Right lobe of liver (tissue), 4 donors: ENCODE measurements at regions not wholly inside any gene's neighbourhood (a gene's known extent, or its start where the extent isn't known, plus 50 kb on each side); places are given as distances from the start of the nearest gene placed in this dataset.

Source experiments
- CTCF ChIP-seq, 4 donors: fragments of 200-600 bp in 3 of 4; fragments of 450-650 bp in 1 of 4; IDR thresholded peaks; one replicate each; pipeline versions ENCODE4 v1.5.1 to v1.8.0; 2016 to 2022; ENCODE audit warnings: antibody characterized with exemption in 4 of 4, mild to moderate bottlenecking in 2 of 4
- POLR2A ChIP-seq: fragments of 450-650 bp; IDR thresholded peaks from one replicate; pipeline ENCODE4 v1.6.1; 2017; ENCODE audit warnings: antibody characterized with exemption, mild to moderate bottlenecking
- donor health status: DM: no; HTN: no; CAD: no.
- donor health status: DM: no; HTN: no; CAD: no.
- donor health status: DM: no; HTN: yes; CAD: no.

DNA sequence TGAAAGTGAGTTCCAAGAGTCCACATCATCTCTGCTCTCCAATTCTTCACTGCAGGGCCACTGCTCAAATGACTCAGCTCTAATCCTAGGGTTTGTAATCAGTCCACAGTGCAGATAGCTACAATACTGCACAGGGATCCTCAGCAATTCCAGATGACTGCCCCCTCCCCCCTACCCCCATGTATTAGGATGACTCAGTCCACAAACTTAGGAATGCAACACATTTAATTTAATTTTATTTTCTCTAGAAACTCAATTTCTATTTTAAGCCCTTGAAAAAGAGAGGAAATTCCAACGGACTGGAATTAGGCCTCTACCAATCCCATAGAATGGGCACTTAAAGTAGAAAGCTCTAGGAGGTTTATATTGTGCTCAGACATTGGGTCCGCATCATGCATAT, 173.8 kb upstream of the SOX21 start:
- TF ChIP-seq CTCF (IDR thresholded peaks at IDR 0.05), result no peak
- TF ChIP-seq POLR2A, result no peak
